ENCODE measurements at regions not wholly inside any gene's neighbourhood (a gene's known extent, or its start where the extent isn't known, plus 50 kb on each side); places are given as distances from the start of the nearest gene placed in this dataset.
"Not testable (repeated sequence)": the region's sequence is repeated elsewhere in the genome, so short reads cannot be mapped to it uniquely, and the experiment has no call there.

GRCh38 chr12:60216226-60216625 is 620.4 kb downstream of the SLC16A7 start:
- no peaks in the 10 kb centered on the region for H3K27me3 ChIP-seq (ENCODE audit: low read depth, low read length)
- H3K9me3 ChIP-seq (ENCODE audit: control insufficient read depth in 1 of 2, low read length in 2 of 2) = peaks cover 0 to 3% of the 10 kb centered on the region in 2 donors
- H3K4me1 ChIP-seq (ENCODE audit: control insufficient read depth in 1 of 2, insufficient read depth in 2 of 2, low read length in 2 of 2) = no peaks in the 10 kb centered on the region
- H3K36me3 ChIP-seq (ENCODE audit: control insufficient read depth in 1 of 2, insufficient read depth in 2 of 2, low read length in 2 of 2) = no peaks in the 10 kb centered on the region
- H3K27ac ChIP-seq (ENCODE audit: low read length) = no peak overlapping the region
- H3K4me3 ChIP-seq (ENCODE audit: low read depth in 1 of 2, low read length in 2 of 2) = no peak overlapping the region

GRCh38 chr12:60223242-60223641 is 627.4 kb downstream of the SLC16A7 start:
- H3K4me1 ChIP-seq (ENCODE audit: control insufficient read depth in 1 of 2, insufficient read depth in 2 of 2, low read length in 2 of 2) = no peaks in the 10 kb centered on the region
- H3K27me3 ChIP-seq (ENCODE audit: low read depth, low read length) = no peaks in the 10 kb centered on the region
- no peaks in the 10 kb centered on the region for H3K36me3 ChIP-seq (ENCODE audit: control insufficient read depth in 1 of 2, insufficient read depth in 2 of 2, low read length in 2 of 2)
- H3K27ac ChIP-seq (ENCODE audit: low read length) = no peak overlapping the region
- H3K9me3 ChIP-seq (ENCODE audit: control insufficient read depth in 1 of 2, low read length in 2 of 2) = no peaks in the 10 kb centered on the region
- no peak overlapping the region for H3K4me3 ChIP-seq (ENCODE audit: low read depth in 1 of 2, low read length in 2 of 2)

- Histone ChIP-seq H3K36me3 (ENCODE audit: control insufficient read depth in 1 of 2, insufficient read depth in 2 of 2, low read length in 2 of 2) (no peaks in the 10 kb centered on the region), H3K27me3 (ENCODE audit: low read depth, low read length) (no peaks in the 10 kb centered on the region), H3K27ac (ENCODE audit: low read length) (no peak overlapping the region), H3K4me3 (ENCODE audit: low read depth in 1 of 2, low read length in 2 of 2) (no peak overlapping the region), H3K9me3 (ENCODE audit: control insufficient read depth in 1 of 2, low read length in 2 of 2) (no peaks in the 10 kb centered on the region), H3K4me1 (ENCODE audit: control insufficient read depth in 1 of 2, insufficient read depth in 2 of 2, low read length in 2 of 2) (no peaks in the 10 kb centered on the region)
Measured at GRCh38 chr12:60225216-60226000, 629.6 kb downstream of the SLC16A7 start.

GRCh38 chr12:60227916-60228315 is 632.1 kb downstream of the SLC16A7 start:
- no peaks in the 10 kb centered on the region for H3K4me1 ChIP-seq (ENCODE audit: control insufficient read depth in 1 of 2, insufficient read depth in 2 of 2, low read length in 2 of 2)
- H3K27me3 ChIP-seq (ENCODE audit: low read depth, low read length) = no peaks in the 10 kb centered on the region
- no peak overlapping the region for H3K27ac ChIP-seq (ENCODE audit: low read length)
- no peak overlapping the region for H3K4me3 ChIP-seq (ENCODE audit: low read depth in 1 of 2, low read length in 2 of 2)
- no peaks in the 10 kb centered on the region for H3K36me3 ChIP-seq (ENCODE audit: control insufficient read depth in 1 of 2, insufficient read depth in 2 of 2, low read length in 2 of 2)
- H3K9me3 ChIP-seq (ENCODE audit: control insufficient read depth in 1 of 2, low read length in 2 of 2) = no peaks in the 10 kb centered on the region

- H3K36me3 ChIP-seq (ENCODE audit: control insufficient read depth in 1 of 2, insufficient read depth in 2 of 2, low read length in 2 of 2) = no peaks in the 10 kb centered on the region
- no peak overlapping the region for H3K4me3 ChIP-seq (ENCODE audit: low read depth in 1 of 2, low read length in 2 of 2)
- H3K27me3 ChIP-seq (ENCODE audit: low read depth, low read length) = no peaks in the 10 kb centered on the region
- no peak overlapping the region for H3K27ac ChIP-seq (ENCODE audit: low read length)
- no peaks in the 10 kb centered on the region for H3K9me3 ChIP-seq (ENCODE audit: control insufficient read depth in 1 of 2, low read length in 2 of 2)
- H3K4me1 ChIP-seq (ENCODE audit: control insufficient read depth in 1 of 2, insufficient read depth in 2 of 2, low read length in 2 of 2) = no peaks in the 10 kb centered on the region
Measured at GRCh38 chr12:60230056-60230455, 634.2 kb downstream of the SLC16A7 start.

- H3K27me3 ChIP-seq (ENCODE audit: low read depth, low read length) = no peaks in the 10 kb centered on the region
- H3K4me1 ChIP-seq (ENCODE audit: control insufficient read depth in 1 of 2, insufficient read depth in 2 of 2, low read length in 2 of 2) = no peaks in the 10 kb centered on the region
- no peak overlapping the region for H3K4me3 ChIP-seq (ENCODE audit: low read depth in 1 of 2, low read length in 2 of 2)
- no peak overlapping the region for H3K27ac ChIP-seq (ENCODE audit: low read length)
- H3K36me3 ChIP-seq (ENCODE audit: control insufficient read depth in 1 of 2, insufficient read depth in 2 of 2, low read length in 2 of 2) = no peaks in the 10 kb centered on the region
- H3K9me3 ChIP-seq (ENCODE audit: control insufficient read depth in 1 of 2, low read length in 2 of 2) = no peaks in the 10 kb centered on the region
Measured at GRCh38 chr12:60231303-60231702, 635.5 kb downstream of the SLC16A7 start.

- H3K9me3 ChIP-seq (ENCODE audit: control insufficient read depth in 1 of 2, low read length in 2 of 2) = no peaks in the 10 kb centered on the region
- no peaks in the 10 kb centered on the region for H3K36me3 ChIP-seq (ENCODE audit: control insufficient read depth in 1 of 2, insufficient read depth in 2 of 2, low read length in 2 of 2)
- no peaks in the 10 kb centered on the region for H3K4me1 ChIP-seq (ENCODE audit: control insufficient read depth in 1 of 2, insufficient read depth in 2 of 2, low read length in 2 of 2)
- H3K27ac ChIP-seq (ENCODE audit: low read length) = no peak overlapping the region
- H3K4me3 ChIP-seq (ENCODE audit: low read depth in 1 of 2, low read length in 2 of 2) = no peak overlapping the region
- no peaks in the 10 kb centered on the region for H3K27me3 ChIP-seq (ENCODE audit: low read depth, low read length)
Measured at GRCh38 chr12:60231976-60232907, 636.4 kb downstream of the SLC16A7 start.

DNA sequence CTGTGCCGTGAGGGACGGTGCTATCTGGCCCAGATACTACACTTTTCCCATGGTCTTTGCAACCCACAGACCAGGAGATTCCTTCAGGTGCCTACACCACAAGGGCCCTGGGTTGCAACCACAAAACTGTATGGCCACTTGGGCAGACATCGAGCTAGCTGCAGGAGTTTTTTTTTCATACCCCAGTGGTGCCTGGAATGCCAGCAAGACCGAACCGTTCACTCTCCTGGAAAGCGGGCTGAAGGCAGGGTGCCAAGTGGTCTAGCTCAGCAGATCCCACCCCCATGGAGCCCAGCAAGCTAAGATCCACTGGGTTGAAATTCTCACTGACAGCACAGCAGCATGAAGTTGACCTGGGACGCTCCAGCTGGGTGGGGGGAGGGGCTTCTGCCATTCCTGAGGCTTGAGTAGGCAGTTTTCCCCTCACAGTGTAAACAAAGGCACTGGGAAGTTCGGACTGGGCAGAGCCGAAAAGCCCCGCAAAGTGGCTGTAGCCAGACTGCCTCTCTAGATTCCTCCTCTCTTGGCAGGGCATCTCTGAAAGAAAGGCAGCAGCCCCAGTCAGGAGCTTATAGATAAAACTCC is 638.9 kb downstream of the SLC16A7 start:
- H3K27ac ChIP-seq (ENCODE audit: low read length); H3K4me3 ChIP-seq (ENCODE audit: low read depth in 1 of 2, low read length in 2 of 2); H3K36me3 ChIP-seq (ENCODE audit: control insufficient read depth in 1 of 2, insufficient read depth in 2 of 2, low read length in 2 of 2); H3K27me3 ChIP-seq (ENCODE audit: low read depth, low read length); H3K4me1 ChIP-seq (ENCODE audit: control insufficient read depth in 1 of 2, insufficient read depth in 2 of 2, low read length in 2 of 2); H3K9me3 ChIP-seq (ENCODE audit: control insufficient read depth in 1 of 2, low read length in 2 of 2): not testable (repeated sequence)

DNA sequence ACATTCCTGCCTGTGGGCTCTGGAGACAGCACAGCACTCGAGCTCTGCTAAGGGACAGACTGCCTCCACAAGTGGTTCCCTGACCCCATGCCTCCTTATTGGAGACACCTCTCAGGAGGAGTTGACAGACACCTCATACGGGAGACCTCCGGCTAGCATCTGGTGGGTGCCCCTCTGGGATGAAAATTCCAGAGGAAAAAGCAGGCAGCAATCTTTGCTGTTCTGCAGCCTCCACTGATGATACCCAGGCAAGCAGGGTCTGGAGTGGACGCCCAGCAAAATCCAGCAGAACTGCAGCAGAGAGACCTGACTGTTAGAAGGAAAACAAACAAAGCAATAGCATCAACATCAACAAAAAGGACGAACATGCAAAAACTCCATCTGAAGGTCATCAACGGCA is 639.4 kb downstream of the SLC16A7 start:
- no peaks in the 10 kb centered on the region for H3K9me3 ChIP-seq (ENCODE audit: control insufficient read depth in 1 of 2, low read length in 2 of 2)
- H3K27ac ChIP-seq (ENCODE audit: low read length) = no peak overlapping the region
- no peaks in the 10 kb centered on the region for H3K36me3 ChIP-seq (ENCODE audit: control insufficient read depth in 1 of 2, insufficient read depth in 2 of 2, low read length in 2 of 2)
- no peak overlapping the region for H3K4me3 ChIP-seq (ENCODE audit: low read depth in 1 of 2, low read length in 2 of 2)
- no peaks in the 10 kb centered on the region for H3K4me1 ChIP-seq (ENCODE audit: control insufficient read depth in 1 of 2, insufficient read depth in 2 of 2, low read length in 2 of 2)
- H3K27me3 ChIP-seq (ENCODE audit: low read depth, low read length) = no peaks in the 10 kb centered on the region

GRCh38 chr12:60236416-60236815 is 640.6 kb downstream of the SLC16A7 start:
- not testable (repeated sequence) for H3K4me1 ChIP-seq (ENCODE audit: control insufficient read depth in 1 of 2, insufficient read depth in 2 of 2, low read length in 2 of 2); H3K9me3 ChIP-seq (ENCODE audit: control insufficient read depth in 1 of 2, low read length in 2 of 2); H3K27me3 ChIP-seq (ENCODE audit: low read depth, low read length); H3K4me3 ChIP-seq (ENCODE audit: low read depth in 1 of 2, low read length in 2 of 2); H3K27ac ChIP-seq (ENCODE audit: low read length); H3K36me3 ChIP-seq (ENCODE audit: control insufficient read depth in 1 of 2, insufficient read depth in 2 of 2, low read length in 2 of 2)

DNA sequence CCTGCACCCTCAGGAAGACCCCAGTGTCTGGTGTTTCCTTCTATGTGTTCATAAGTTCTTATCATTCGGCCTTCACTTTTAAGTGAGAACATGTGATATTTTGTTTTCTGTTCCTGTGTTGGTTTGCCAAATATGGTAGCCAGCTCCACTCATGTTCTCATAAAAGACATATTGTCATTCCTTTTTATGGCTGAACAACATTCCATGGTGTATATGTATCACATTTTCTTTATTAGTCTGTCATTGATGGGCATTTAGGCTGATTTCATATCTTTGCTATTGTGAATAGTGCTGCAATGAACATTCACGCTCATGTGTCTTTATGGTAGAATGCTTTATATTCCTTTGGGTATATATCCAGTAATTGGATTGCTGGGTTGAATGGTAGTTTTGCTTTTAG is 645.1 kb downstream of the SLC16A7 start:
- Histone ChIP-seq H3K27ac (ENCODE audit: low read length) (no peak overlapping the region), H3K36me3 (ENCODE audit: control insufficient read depth in 1 of 2, insufficient read depth in 2 of 2, low read length in 2 of 2) (no peaks in the 10 kb centered on the region), H3K27me3 (ENCODE audit: low read depth, low read length) (no peaks in the 10 kb centered on the region), H3K9me3 (ENCODE audit: control insufficient read depth in 1 of 2, low read length in 2 of 2) (no peaks in the 10 kb centered on the region), H3K4me3 (ENCODE audit: low read depth in 1 of 2, low read length in 2 of 2) (no peak overlapping the region), H3K4me1 (ENCODE audit: control insufficient read depth in 1 of 2, insufficient read depth in 2 of 2, low read length in 2 of 2) (no peaks in the 10 kb centered on the region)
